GM19468 (cell line): ENCODE measurements at regions not wholly inside any gene's neighbourhood (a gene's known extent, or its start where the extent isn't known, plus 50 kb on each side); places are given as distances from the start of the nearest gene placed in this dataset.
"Not testable (repeated sequence)": the region's sequence is repeated elsewhere in the genome, so short reads cannot be mapped to it uniquely, and the experiment has no call there.

Experiments
- ATAC-seq: cut with Tn5 transposase; IDR thresholded peaks from one replicate; pipeline ENCODE4 v1.9.1; 2021; ENCODE audit warnings: mild to moderate bottlenecking, moderate library complexity, moderate number of reproducible peaks; ENCODE audit not compliant: unreplicated experiment; ENCODE audit errors: extremely low read depth

DNA sequence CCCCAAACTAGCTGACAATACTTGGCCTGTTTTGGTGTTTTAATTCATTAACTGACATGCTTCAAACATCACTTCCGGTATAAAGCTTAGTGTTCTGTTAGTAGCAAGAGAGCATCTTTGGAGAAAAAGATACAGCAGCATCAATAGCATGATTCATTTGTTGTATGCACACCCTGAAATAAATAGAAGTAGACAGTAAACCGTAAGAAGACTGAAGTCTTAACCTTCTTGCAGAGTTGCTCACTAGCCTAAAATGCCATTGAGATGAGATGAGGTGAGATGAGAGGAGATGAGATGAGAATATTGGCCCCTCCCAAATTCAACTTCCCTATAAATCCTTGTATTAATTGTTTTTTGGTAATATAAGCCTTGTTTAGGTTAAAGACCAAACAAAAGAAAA is 108.8 kb downstream of the TNFSF18 start:
- ATAC-seq, result no peak

- not testable (repeated sequence) for ATAC-seq
Measured at GRCh38 chr1:172943138-172943537, 107.6 kb downstream of the TNFSF18 start.

- ATAC-seq, result no peak
Measured at GRCh38 chr1:172944931-172945330, 105.8 kb downstream of the TNFSF18 start.

- ATAC-seq, result no peak
Measured at GRCh38 chr1:172946814-172947507, 103.8 kb downstream of the TNFSF18 start.

DNA sequence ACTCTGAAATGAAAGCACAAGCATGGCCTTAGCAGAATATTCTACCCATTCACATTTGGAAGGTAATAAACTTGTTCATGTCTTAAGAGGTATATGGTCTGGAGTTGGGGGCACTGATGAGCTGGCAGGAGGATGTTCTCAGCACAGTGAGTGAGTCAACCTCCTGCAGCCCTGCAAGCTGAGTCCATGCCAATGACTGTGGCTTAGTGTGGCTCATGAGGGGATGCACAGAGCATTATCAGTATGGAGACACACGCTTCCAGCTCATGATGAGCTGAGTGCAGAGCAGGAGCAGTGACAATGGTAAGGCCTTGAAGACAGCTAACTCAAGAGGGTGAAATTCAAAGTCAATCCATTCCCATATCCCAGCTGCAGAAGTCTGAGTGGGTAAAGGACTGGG is 102.3 kb downstream of the TNFSF18 start:
- no peak for ATAC-seq

DNA sequence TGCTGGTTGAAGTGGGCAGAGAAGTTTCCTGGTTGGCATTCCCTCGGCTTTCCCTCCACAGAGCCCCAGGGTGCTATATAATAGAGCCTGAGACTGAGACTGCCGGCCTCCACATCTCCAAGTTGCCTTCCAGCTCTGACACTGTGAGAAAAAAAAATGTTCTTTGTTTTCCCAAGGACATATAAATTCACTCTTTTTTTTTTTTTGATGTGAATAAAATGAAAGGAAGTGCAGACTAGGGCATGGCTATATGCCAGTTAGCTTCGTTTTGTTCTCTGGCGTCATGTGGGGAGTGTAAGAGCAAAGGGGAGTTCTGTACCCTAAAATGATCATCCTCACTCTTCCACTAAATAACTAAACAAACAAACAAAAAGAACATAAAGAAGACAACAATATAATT is 101.6 kb downstream of the TNFSF18 start:
- no peak for ATAC-seq

DNA sequence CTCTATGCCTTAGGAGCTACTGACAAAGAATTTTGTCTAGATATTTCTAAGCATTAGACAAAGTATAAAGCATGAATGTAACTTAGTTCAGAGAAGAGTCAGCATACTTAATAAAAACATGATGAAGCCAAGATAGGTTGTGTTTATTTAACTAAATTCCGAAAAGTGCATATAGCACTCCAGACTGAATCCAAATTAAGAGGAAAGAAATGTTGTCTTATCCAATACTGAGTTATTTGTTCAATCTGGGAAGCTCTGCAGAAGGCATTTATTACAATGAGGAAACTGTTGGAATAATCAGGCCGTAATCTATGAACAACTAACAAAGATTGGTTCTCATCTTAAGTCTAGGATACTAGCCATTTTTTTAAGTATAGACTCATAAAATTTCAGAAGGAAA is 100.2 kb downstream of the TNFSF18 start:
- ATAC-seq, result no peak

GRCh38 chr1:172951730-172952365 is 98.9 kb downstream of the TNFSF18 start:
- ATAC-seq, result no peak

GRCh38 chr1:172952516-172952915 is 98.2 kb downstream of the TNFSF18 start:
- no peak for ATAC-seq

DNA sequence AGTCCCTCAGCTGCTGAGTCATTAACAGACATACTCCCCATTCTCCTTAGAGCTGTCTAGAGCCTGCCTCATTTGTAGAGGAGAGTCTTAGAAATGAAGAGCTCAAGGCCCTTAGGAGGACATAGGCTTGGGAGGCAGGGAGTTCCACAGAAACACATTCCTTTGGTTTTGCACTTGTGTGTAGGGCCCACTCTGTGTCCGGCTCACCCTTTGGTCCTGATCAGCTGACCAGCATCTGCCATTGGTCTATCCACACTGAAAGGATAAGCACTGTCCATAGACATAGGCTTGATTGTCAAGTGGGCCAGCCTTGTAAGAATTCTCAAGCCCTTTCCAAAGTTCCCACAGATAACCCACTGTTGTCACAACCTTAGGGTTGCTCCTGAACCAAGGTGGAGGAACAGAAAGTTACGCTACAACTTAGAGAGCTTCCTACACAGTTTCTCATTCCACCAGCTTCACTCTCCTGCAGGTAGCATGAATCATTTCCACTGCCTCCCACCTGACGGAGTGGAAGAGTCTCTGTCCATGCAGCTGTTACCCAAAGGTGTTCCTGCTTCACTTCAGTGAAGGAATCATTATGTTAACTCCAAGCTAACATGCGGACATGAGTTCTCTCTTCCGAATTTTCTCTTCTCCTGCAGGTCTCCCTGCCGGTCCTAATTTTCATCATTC is 96.1 kb downstream of the TNFSF18 start:
- ATAC-seq, result no peak

- ATAC-seq, result no peak
Measured at GRCh38 chr1:172955161-172955815, 95.5 kb downstream of the TNFSF18 start.

- no peak for ATAC-seq
Measured at GRCh38 chr1:172956871-172957270, 93.9 kb downstream of the TNFSF18 start.

DNA sequence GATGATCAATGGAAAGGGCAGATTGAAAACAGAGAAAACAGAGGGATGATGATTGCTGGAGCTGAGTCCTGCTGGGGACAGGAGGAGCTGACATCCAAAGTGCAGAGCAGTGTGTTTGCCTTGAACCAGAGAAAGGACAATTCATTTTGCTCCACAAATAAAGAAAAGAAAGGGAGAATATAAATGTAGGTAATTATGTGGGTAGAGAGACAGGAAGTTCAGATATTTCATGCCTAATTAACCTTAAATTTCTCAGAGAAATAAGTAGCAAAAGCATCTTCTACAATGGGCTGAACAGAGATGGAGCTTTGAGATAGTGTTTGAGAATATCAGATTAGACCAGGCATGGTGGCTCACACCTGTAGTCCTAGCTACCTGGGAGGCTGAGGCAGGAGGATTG is 93.2 kb downstream of the TNFSF18 start:
- no peak for ATAC-seq

DNA sequence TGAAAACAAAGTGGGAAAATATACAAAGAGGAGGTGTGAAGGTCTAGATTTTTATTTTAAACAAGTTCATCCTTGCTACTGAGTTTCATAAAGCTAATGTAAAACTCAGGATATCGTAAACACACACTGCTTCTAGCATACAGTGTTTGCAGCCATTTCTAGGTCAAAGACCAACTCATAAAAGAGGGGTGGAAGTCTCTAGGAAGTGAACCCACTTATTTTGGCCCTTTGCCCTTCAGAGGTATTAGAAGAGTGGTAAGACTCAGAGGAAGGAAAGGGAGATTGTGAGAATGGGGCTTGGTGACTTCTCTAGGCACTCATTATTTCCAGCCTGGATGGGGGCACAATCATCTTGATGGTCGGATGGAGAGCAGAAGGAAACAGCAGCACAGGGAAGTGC is 91.2 kb downstream of the TNFSF18 start:
- ATAC-seq, result no peak

DNA sequence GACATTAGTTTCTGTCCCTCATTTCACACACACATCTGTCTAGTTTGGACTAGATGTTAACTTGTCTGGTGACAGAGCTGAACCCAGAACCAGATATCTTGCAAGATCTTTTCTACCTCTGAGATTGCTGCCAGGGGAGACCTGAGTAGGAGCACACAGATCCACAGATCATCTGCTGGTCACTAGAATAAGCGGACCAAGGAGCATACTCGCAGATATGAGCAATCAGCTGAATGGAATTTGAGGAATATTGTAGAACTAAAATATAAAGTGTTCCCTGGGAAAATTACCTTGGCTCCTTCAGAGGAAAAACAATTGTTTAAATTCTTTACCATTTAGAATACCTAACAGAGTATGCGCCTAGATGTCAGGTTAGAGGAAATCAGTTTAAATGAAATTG is 90.7 kb downstream of the TNFSF18 start:
- ATAC-seq, result no peak

DNA sequence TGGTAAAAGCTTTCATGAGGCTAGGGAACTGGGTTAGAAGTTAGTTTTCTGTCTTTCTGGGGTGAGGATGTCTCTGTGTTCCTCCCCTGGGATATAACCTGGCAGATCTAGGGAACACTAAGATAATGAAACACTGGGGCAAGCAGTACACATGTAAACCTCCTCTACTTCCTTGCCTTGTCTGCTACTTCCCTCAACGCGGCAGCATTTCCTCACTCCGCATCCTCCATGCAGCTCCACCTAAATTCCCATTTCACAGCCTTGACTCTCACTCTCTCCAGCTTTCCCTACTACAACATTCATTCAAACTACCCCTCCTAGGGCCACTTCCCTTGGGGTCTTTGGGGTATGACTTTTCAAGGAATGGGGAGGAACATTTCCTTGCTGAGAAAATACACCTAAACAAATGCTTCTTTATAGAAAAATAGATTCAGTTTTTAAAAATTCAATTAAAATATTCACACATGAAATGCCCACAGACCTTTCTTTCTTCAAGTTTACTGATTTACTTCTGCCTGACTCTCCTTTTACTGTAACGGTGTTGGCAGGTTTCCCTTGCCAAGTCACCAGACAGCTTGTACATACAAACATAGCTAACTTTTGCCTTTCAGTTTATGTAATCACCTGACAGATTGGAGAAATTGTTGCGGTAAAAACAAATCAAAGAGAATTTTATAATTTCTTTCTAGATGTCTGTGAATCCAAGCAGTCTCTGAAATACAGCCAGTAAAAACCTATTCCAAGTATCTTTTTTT is 90.1 kb downstream of the TNFSF18 start:
- ATAC-seq, result no peak

- no peak for ATAC-seq
Measured at GRCh38 chr1:172964864-172965263, 85.9 kb downstream of the TNFSF18 start.

- ATAC-seq, result no peak
Measured at GRCh38 chr1:172966844-172967540, 83.7 kb downstream of the TNFSF18 start.

GRCh38 chr1:172967936-172968335 is 82.8 kb downstream of the TNFSF18 start:
- no peak for ATAC-seq

DNA sequence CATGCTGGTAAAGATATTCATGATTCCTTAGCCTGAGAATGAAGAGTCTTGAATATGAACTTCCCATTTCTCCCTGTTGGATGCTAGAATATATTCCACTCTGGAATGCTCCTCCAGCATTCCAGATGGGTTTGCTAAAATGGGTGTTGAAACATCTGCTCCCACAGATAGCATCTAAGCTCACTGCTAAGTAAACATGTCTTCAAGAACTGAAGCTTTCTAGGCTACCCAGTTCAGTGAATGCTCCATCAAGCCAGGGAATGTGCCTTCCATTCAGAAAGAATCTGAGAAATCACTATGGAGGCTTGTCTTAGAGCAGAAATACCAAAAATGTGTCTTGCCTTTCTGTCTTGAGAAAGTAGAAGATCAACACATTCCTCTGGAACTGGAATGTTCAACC is 81.1 kb downstream of the TNFSF18 start:
- no peak for ATAC-seq
